Upper lobe of right lung (tissue), 1 donor: ENCODE measurements at regions not wholly inside any gene's neighbourhood (a gene's known extent, or its start where the extent isn't known, plus 50 kb on each side); places are given as distances from the start of the nearest gene placed in this dataset.

Experiments
- ATAC-seq: fragments of 200-7000 bp; cut with Tn5 transposase; one replicate; pipeline ENCODE4 v1.9.1; 2020; ENCODE audit warnings: mild to moderate bottlenecking, moderate library complexity
- DNase-seq: peaks from one replicate; pipeline ENCODE4 v3.0.0-alpha.2; 2020
- H3K27ac ChIP-seq: fragments of 200-600 bp; one replicate; pipeline ENCODE4 v1.8.0; 2022
- H3K27me3 ChIP-seq: fragments of 200-600 bp; one replicate; pipeline ENCODE4 v1.8.0; 2022; ENCODE audit warnings: mild to moderate bottlenecking
- H3K36me3 ChIP-seq: fragments of 200-600 bp; one replicate; pipeline ENCODE4 v1.8.0; 2022
- H3K4me1 ChIP-seq: fragments of 200-600 bp; one replicate; pipeline ENCODE4 v1.8.0; 2022
- H3K4me3 ChIP-seq: fragments of 200-600 bp; one replicate; pipeline ENCODE4 v1.8.0; 2022; ENCODE audit warnings: mild to moderate bottlenecking
- H3K9me3 ChIP-seq: fragments of 200-600 bp; one replicate; pipeline ENCODE4 v1.8.0; 2022
- CTCF ChIP-seq: fragments of 200-600 bp; IDR thresholded peaks from one replicate; pipeline ENCODE4 v1.8.0; 2022; ENCODE audit warnings: antibody characterized with exemption
- intact Hi-C: fragments of 100-400 bp; cut with DNase I; formaldehyde crosslinking; loops from one replicate; pipeline ENCODE4 v1.11.0; 2022
- donor health status: DM: no; HTN: yes; CAD: no; lungs with severe emphysema.

GRCh38 chr20:51335329-51335841 lies 207.1 kb downstream of the NFATC2 start:
- no peak for TF ChIP-seq CTCF
- no peak overlapping the region for H3K27ac ChIP-seq
- no peaks in the 10 kb centered on the region for H3K4me1 ChIP-seq
- H3K27me3 ChIP-seq = no peaks in the 10 kb centered on the region
- H3K36me3 ChIP-seq = no peaks in the 10 kb centered on the region
- DNase-seq (no peak), ATAC-seq (no peak)
- intact Hi-C loops = no loop called here
- no peaks in the 10 kb centered on the region for H3K9me3 ChIP-seq
- H3K4me3 ChIP-seq = no peak overlapping the region

GRCh38 chr20:51334609-51335008 lies 207.9 kb downstream of the NFATC2 start:
- peak; percentile 32 for ATAC-seq
- intact Hi-C loops = no loop called here
- Histone ChIP-seq H3K9me3 (no peaks in the 10 kb centered on the region), H3K27me3 (no peaks in the 10 kb centered on the region), H3K4me1 (no peaks in the 10 kb centered on the region), H3K4me3 (no peak overlapping the region), H3K36me3 (no peaks in the 10 kb centered on the region), H3K27ac (no peak overlapping the region)
- no peak for TF ChIP-seq CTCF
- no peak for DNase-seq

- H3K4me3 ChIP-seq = no peak overlapping the region
- TF ChIP-seq CTCF = no peak
- no peaks in the 10 kb centered on the region for H3K4me1 ChIP-seq
- H3K27me3 ChIP-seq = no peaks in the 10 kb centered on the region
- intact Hi-C loops = no loop called here
- H3K27ac ChIP-seq = no peak overlapping the region
- DNase-seq = no peak
- ATAC-seq = no peak
- no peaks in the 10 kb centered on the region for H3K9me3 ChIP-seq
- H3K36me3 ChIP-seq = no peaks in the 10 kb centered on the region
Measured at GRCh38 chr20:51333971-51334370, 208.5 kb downstream of the NFATC2 start.

- no peaks in the 10 kb centered on the region for H3K4me1 ChIP-seq
- no peaks in the 10 kb centered on the region for H3K36me3 ChIP-seq
- DNase-seq (no peak), ATAC-seq (no peak)
- TF ChIP-seq CTCF = no peak
- H3K27ac ChIP-seq = no peak overlapping the region
- H3K9me3 ChIP-seq = no peaks in the 10 kb centered on the region
- intact Hi-C loops = no loop called here
- H3K4me3 ChIP-seq = no peak overlapping the region
- no peaks in the 10 kb centered on the region for H3K27me3 ChIP-seq
Measured at GRCh38 chr20:51333446-51333845, 209.1 kb downstream of the NFATC2 start.

- peak; percentile 11 for ATAC-seq
- H3K4me1 ChIP-seq = no peaks in the 10 kb centered on the region
- no peak overlapping the region for H3K27ac ChIP-seq
- no peaks in the 10 kb centered on the region for H3K36me3 ChIP-seq
- no peak for TF ChIP-seq CTCF
- intact Hi-C loops = no loop called here
- no peak overlapping the region for H3K4me3 ChIP-seq
- no peaks in the 10 kb centered on the region for H3K27me3 ChIP-seq
- no peak for DNase-seq
- H3K9me3 ChIP-seq = no peaks in the 10 kb centered on the region
Measured at GRCh38 chr20:51331481-51331880, 211.0 kb downstream of the NFATC2 start.

GRCh38 chr20:51329845-51330244 lies 212.7 kb downstream of the NFATC2 start:
- no peaks in the 10 kb centered on the region for H3K36me3 ChIP-seq
- DNase-seq = no peak
- no peaks in the 10 kb centered on the region for H3K9me3 ChIP-seq
- no peaks in the 10 kb centered on the region for H3K27me3 ChIP-seq
- no peak for TF ChIP-seq CTCF
- no peak overlapping the region for H3K4me3 ChIP-seq
- H3K4me1 ChIP-seq = no peaks in the 10 kb centered on the region
- H3K27ac ChIP-seq = no peak overlapping the region
- intact Hi-C loops = loop anchor here (10.0 kb wide), 1 partner anchor 535 kb away; the partner anchor contains the start of gene BCAS4
- ATAC-seq = no peak
